ENCODE measurements at regions not wholly inside any gene's neighbourhood (a gene's known extent, or its start where the extent isn't known, plus 50 kb on each side); places are given as distances from the start of the nearest gene placed in this dataset.

GRCh38 chr12:60522684-60523400, 927.0 kb downstream of the SLC16A7 start:
- no peak for TF ChIP-seq BHLHE40 (IDR thresholded peaks at IDR 0.05; ENCODE audit: borderline replicate concordance)
- no peak for TF ChIP-seq FOXA1 (IDR thresholded peaks at IDR 0.05)
- TF ChIP-seq LEF1 (IDR thresholded peaks at IDR 0.05; ENCODE audit: borderline replicate concordance), result no peak

All from HEK293T (cell line).